HCT116 (cell line): ENCODE measurements at regions not wholly inside any gene's neighbourhood (a gene's known extent, or its start where the extent isn't known, plus 50 kb on each side); places are given as distances from the start of the nearest gene placed in this dataset.

ENCODE experiments used
- ATAC-seq: fragments of 200-7000 bp; cut with Tn5 transposase; 2 replicates; pipeline ENCODE4 v1.9.1; 2020; ENCODE audit warnings: mild to moderate bottlenecking, moderate library complexity
- BruUV-seq: library from RNA; stranded (reverse); fragments of 400-500 nt; replicated peaks from 2 replicates; lab custom pipeline; 2021; lab: Mats Ljungman, UMichigan
- CTCF ChIA-PET: fragments of 300-600 bp; sonication (Branson Sonifier 250); formaldehyde crosslinking; loops from one replicate; lab custom pipeline; 2021; ENCODE audit warnings: antibody characterized with exemption; lab: Charles Lee
- POLR2A ChIA-PET: fragments of 300-600, 350-600 bp; sonication (Branson Sonifier 250); formaldehyde crosslinking; loops from one replicate; lab custom pipeline; 2021; ENCODE audit warnings: antibody characterized with exemption; lab: Charles Lee
- RAD21 ChIA-PET, 2 experiments: fragments of 300-600 bp; sonication (Branson Sonifier 250); formaldehyde crosslinking; loops; one replicate each; lab custom pipeline; 2023; ENCODE audit warnings: low total read pairs in 2 of 2; ENCODE audit not compliant: uncharacterized antibody in 2 of 2, unreplicated experiment in 2 of 2, low non-redundant PET in 1 of 2; lab: Charles Lee
- DNase-seq: peaks from one replicate; pipeline ENCODE4 v3.0.0-alpha.2; 2010; ENCODE audit warnings: low read depth, low spot score
- H2AFZ ChIP-seq: fragments of 200-600 bp; shearing (Covaris generic), sonication (generic); 2 replicates; pipeline ENCODE4 v1.6.1; 2017; ENCODE audit warnings: low read depth, mixed run types, mixed read lengths, antibody characterized with exemption, low read length; ENCODE audit not compliant: poor library complexity, severe bottlenecking
- H3K27ac ChIP-seq: 2 replicates; pipeline ENCODE4 v1.5.1; 2012; ENCODE audit warnings: low read depth, low read length
- H3K27me3 ChIP-seq: fragments of 200-600 bp; sonication (generic); 2 replicates; pipeline ENCODE4 v1.6.1; 2016; ENCODE audit warnings: mixed run types, low read length, mixed read lengths; ENCODE audit not compliant: insufficient read depth
- H3K36me3 ChIP-seq, 2 experiments: fragments of 200-500 bp in 1 of 2; fragments of 200-600 bp in 1 of 2; sonication (Bioruptor generic) in 1 of 2; sonication (generic) in 1 of 2; 2 replicates each; pipeline versions ENCODE4 v1.5.1 to v1.6.1; 2014 to 2016; ENCODE audit warnings: low read length in 2 of 2, inconsistent platforms in 1 of 2, mixed read lengths in 1 of 2, mixed run types in 1 of 2; ENCODE audit not compliant: insufficient read depth in 2 of 2, control insufficient read depth in 1 of 2
- H3K4me1 ChIP-seq, 2 experiments: fragments of 200-600 bp in 1 of 2; sonication (generic) in 1 of 2; 2 replicates each; pipeline versions ENCODE4 v1.5.1 to v1.6.1; 2012 to 2017; ENCODE audit warnings: low read length in 2 of 2, inconsistent platforms in 1 of 2, mild to moderate bottlenecking in 1 of 2, mixed read lengths in 1 of 2, mixed run types in 1 of 2, moderate library complexity in 1 of 2; ENCODE audit not compliant: insufficient read depth in 2 of 2, control insufficient read depth in 1 of 2
- H3K4me2 ChIP-seq: fragments of 200-600 bp; sonication (generic); 2 replicates; pipeline ENCODE4 v1.6.1; 2017; ENCODE audit warnings: mixed run types, low read length, mixed read lengths
- H3K4me3 ChIP-seq, 2 experiments: fragments of 200-600 bp in 1 of 2; sonication (generic) in 1 of 2; replicated peaks in 1 of 2; 2 replicates each; pipeline ENCODE4 v1.5.1; 2011 to 2016; ENCODE audit warnings: low read length in 2 of 2, control low read depth in 1 of 2, low read depth in 1 of 2, mild to moderate bottlenecking in 1 of 2, mixed read lengths in 1 of 2, mixed run types in 1 of 2
- H3K79me2 ChIP-seq: fragments of 200-600 bp; sonication (generic); 2 replicates; pipeline ENCODE4 v1.6.1; 2017; ENCODE audit warnings: mild to moderate bottlenecking, mixed run types, low read length, moderate library complexity, mixed read lengths; ENCODE audit not compliant: insufficient read depth
- H3K9ac ChIP-seq: fragments of 200-600 bp; sonication (generic); 2 replicates; pipeline ENCODE4 v1.6.1; 2016; ENCODE audit warnings: low read length, mixed read lengths
- H3K9me2 ChIP-seq: fragments of 200-600 bp; sonication (generic), shearing (Covaris generic); 2 replicates; pipeline ENCODE4 v1.6.1; 2017; ENCODE audit warnings: mixed run types, mild to moderate bottlenecking, moderate library complexity; ENCODE audit not compliant: insufficient read depth
- H3K9me3 ChIP-seq, 2 experiments: fragments of 200-500 bp in 1 of 2; fragments of 200-600 bp in 1 of 2; sonication (Bioruptor generic) in 1 of 2; sonication (generic) in 1 of 2; 2 replicates each; pipeline ENCODE4 v1.6.1; 2014 to 2017; ENCODE audit warnings: low read length in 2 of 2, mixed read lengths in 2 of 2, inconsistent platforms in 1 of 2, low read depth in 1 of 2, mild to moderate bottlenecking in 1 of 2, mixed run types in 1 of 2, moderate library complexity in 1 of 2; ENCODE audit not compliant: control insufficient read depth in 1 of 2, insufficient read depth in 1 of 2
- H4K20me1 ChIP-seq: fragments of 200-600 bp; sonication (generic), shearing (Covaris generic); 2 replicates; pipeline ENCODE4 v1.6.1; 2017; ENCODE audit warnings: mixed run types, mild to moderate bottlenecking, moderate library complexity; ENCODE audit not compliant: insufficient read depth
- ATF3 ChIP-seq: IDR thresholded peaks from 2 replicates; pipeline ENCODE4 v1.6.1; 2012
- CBX3 ChIP-seq: IDR thresholded peaks from 2 replicates; pipeline ENCODE4 v1.6.1; 2012; ENCODE audit warnings: low read depth
- CEBPB ChIP-seq: IDR thresholded peaks from 2 replicates; pipeline ENCODE4 v1.6.1; 2012; ENCODE audit warnings: low read depth
- ELF1 ChIP-seq: IDR thresholded peaks from 2 replicates; pipeline ENCODE4 v1.6.1; 2012; ENCODE audit warnings: low read depth, borderline replicate concordance
- POLR2AphosphoS5 ChIP-seq: IDR thresholded peaks from 2 replicates; pipeline ENCODE4 v1.6.1; 2011; ENCODE audit warnings: mild to moderate bottlenecking, low read depth, low read length, moderate library complexity
- SRF ChIP-seq: IDR thresholded peaks from 2 replicates; pipeline ENCODE4 v1.6.1; 2012; ENCODE audit warnings: low read depth
- TCF7L2 ChIP-seq: IDR thresholded peaks from 2 replicates; pipeline ENCODE4 v1.7.0; 2011; ENCODE audit warnings: borderline replicate concordance, inconsistent platforms; ENCODE audit not compliant: insufficient read depth, insufficient read length; ENCODE audit errors: extremely low read depth
- ZFX ChIP-seq: fragments of 450-650 bp; IDR thresholded peaks from 2 replicates; pipeline ENCODE4 v1.6.1; 2017
- intact Hi-C: fragments of 100-400 bp; cut with micrococcal nuclease; formaldehyde crosslinking; loops from 2 replicates; pipeline ENCODE4 v1.10.0; 2022
- TF ChIP-seq, protein P1 (sequence below): IDR thresholded peaks from 2 replicates; pipeline ENCODE4 v1.6.1; 2012; ENCODE audit warnings: low read depth

- no TSS peak for BruUV-seq
- ChIA-PET RAD21 (no interaction called here), CTCF (no interaction called here), POLR2A (no interaction called here)
- intact Hi-C loops: no loop called here
- Histone ChIP-seq H3K27ac (no peak overlapping the region), H3K4me2 (no peak overlapping the region), H3K9ac (no peak overlapping the region), H3K36me3 (no peaks in the 10 kb centered on the region), H4K20me1 (no peaks in the 10 kb centered on the region), H2AFZ (no peak overlapping the region), H3K4me3 (no peak overlapping the region), H3K27me3 (no peaks in the 10 kb centered on the region), H3K4me1 (no peaks in the 10 kb centered on the region), H3K9me2 (no peaks in the 10 kb centered on the region), H3K9me3 (no peaks in the 10 kb centered on the region), H3K79me2 (no peaks in the 10 kb centered on the region)
- DNase-seq (no peak), ATAC-seq (no peak)
- TF ChIP-seq SRF (no peak), POLR2AphosphoS5 (no peak), CBX3 (no peak), ATF3 (no peak), TCF7L2 (no peak), CEBPB (no peak), ELF1 (no peak), ZFX (no peak)
- TF ChIP-seq, protein P1, sequence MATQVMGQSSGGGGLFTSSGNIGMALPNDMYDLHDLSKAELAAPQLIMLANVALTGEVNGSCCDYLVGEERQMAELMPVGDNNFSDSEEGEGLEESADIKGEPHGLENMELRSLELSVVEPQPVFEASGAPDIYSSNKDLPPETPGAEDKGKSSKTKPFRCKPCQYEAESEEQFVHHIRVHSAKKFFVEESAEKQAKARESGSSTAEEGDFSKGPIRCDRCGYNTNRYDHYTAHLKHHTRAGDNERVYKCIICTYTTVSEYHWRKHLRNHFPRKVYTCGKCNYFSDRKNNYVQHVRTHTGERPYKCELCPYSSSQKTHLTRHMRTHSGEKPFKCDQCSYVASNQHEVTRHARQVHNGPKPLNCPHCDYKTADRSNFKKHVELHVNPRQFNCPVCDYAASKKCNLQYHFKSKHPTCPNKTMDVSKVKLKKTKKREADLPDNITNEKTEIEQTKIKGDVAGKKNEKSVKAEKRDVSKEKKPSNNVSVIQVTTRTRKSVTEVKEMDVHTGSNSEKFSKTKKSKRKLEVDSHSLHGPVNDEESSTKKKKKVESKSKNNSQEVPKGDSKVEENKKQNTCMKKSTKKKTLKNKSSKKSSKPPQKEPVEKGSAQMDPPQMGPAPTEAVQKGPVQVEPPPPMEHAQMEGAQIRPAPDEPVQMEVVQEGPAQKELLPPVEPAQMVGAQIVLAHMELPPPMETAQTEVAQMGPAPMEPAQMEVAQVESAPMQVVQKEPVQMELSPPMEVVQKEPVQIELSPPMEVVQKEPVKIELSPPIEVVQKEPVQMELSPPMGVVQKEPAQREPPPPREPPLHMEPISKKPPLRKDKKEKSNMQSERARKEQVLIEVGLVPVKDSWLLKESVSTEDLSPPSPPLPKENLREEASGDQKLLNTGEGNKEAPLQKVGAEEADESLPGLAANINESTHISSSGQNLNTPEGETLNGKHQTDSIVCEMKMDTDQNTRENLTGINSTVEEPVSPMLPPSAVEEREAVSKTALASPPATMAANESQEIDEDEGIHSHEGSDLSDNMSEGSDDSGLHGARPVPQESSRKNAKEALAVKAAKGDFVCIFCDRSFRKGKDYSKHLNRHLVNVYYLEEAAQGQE: no peak
Observed at GRCh38 chr13:74197677-74198429, 63.6 kb upstream of the KLF12 start.
